Activated naive CD4-positive, alpha-beta T cell treated with anti-CD3 and anti-CD28 coated beads for 36 hours (primary cell): ENCODE measurements at regions not wholly inside any gene's neighbourhood (a gene's known extent, or its start where the extent isn't known, plus 50 kb on each side); places are given as distances from the start of the nearest gene placed in this dataset.

Experiments used
- CTCF ChIA-PET: fragments of 350-600 bp; sonication (Branson Sonifier 250); formaldehyde crosslinking; loops from one replicate; lab custom pipeline; 2021; ENCODE audit warnings: antibody characterized with exemption; lab: Charles Lee
- DNase-seq: peaks from one replicate; pipeline ENCODE4 v3.0.0-alpha.2; 2020
- H3K27ac Mint-ChIP-seq: one replicate; pipeline ENCODE4 v1.8.0; 2021; ENCODE audit warnings: mild to moderate bottlenecking, mixed read lengths
- H3K27me3 Mint-ChIP-seq: one replicate; pipeline ENCODE4 v1.8.0; 2021; ENCODE audit warnings: low read depth, mixed read lengths
- H3K36me3 Mint-ChIP-seq: one replicate; pipeline ENCODE4 v1.8.0; 2021; ENCODE audit warnings: low read depth, mixed read lengths
- H3K4me1 Mint-ChIP-seq: one replicate; pipeline ENCODE4 v1.8.0; 2021; ENCODE audit warnings: low read depth, mixed read lengths
- H3K4me3 Mint-ChIP-seq: one replicate; pipeline ENCODE4 v1.8.0; 2021; ENCODE audit warnings: mild to moderate bottlenecking, moderate library complexity, mixed read lengths
- H3K9me3 Mint-ChIP-seq: one replicate; pipeline ENCODE4 v1.8.0; 2021; ENCODE audit warnings: mixed read lengths
- intact Hi-C: fragments of 100-400 bp; cut with micrococcal nuclease; formaldehyde crosslinking; loops from one replicate; pipeline ENCODE4 v1.15.1; 2023

DNA sequence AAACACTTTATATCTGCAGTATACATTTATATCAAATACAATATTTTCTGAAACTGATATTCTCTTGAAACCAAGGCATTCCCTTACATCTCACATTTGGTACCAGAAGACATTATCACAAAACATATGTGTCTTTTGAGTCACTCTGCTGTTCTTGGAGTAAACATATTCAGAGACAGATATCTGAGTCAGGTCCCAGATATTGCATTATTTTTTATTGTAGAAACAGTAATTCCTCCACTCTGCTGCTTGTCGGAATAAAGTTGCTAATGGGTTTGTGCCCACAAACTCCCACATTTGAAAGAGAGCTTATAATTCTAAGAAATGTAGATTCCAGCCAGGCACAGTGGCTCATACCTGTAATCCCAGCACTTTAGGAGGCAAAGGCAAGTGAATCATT lies 261.1 kb upstream of the DAPK1 start:
- no peaks in the 10 kb centered on the region for H3K36me3 Mint-ChIP-seq
- DNase-seq, result no peak
- CTCF ChIA-PET, result no interaction called here
- H3K4me3 Mint-ChIP-seq, result no peak overlapping the region
- no peak overlapping the region for H3K27ac Mint-ChIP-seq
- H3K4me1 Mint-ChIP-seq, result no peaks in the 10 kb centered on the region
- no peaks in the 10 kb centered on the region for H3K9me3 Mint-ChIP-seq
- peaks cover 5% of the 10 kb centered on the region for H3K27me3 Mint-ChIP-seq
- intact Hi-C loops, result no loop called here

DNA sequence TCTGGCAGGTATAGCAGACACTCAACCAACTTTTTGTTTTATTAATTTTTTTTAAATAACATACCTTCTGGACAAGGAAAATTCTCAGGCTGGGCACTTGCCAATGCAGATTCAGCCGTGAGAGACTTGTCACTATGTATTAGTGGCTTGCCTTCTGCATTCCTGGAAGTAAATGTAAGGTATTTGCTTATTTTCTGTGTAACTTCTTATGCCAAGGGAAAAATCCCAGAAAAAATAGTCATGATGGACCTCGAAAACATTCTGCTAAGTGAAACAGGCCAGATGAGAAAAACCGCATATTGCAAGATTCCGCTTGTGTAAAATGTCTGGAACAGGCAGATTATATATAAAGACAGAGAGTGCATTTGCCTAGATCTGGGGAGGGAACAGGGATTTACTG lies 260.3 kb upstream of the DAPK1 start:
- Mint-ChIP-seq H3K9me3 (no peaks in the 10 kb centered on the region), H3K36me3 (no peaks in the 10 kb centered on the region)
- intact Hi-C loops, result no loop called here

DNA sequence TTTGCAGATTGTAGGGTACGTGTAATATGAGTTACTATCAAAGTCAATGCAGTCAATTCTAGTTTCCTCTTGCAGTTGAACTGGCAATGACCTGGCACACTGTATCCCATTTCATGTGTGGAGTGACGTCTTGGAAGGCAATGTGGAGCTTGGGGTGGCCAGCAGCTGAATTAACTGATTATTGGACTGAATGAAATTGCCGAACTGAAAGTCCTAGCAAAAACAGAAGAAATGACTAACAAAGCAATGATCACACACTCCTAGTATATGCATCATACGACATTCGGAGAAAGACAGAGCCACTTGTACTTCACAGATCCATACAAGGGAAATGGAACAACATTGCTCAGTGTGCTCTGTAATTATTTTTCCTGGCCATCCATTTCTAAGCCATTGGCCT lies 259.1 kb upstream of the DAPK1 start:
- H3K36me3 Mint-ChIP-seq, result no peaks in the 10 kb centered on the region

More for the DNA sequence above, 260.3 kb upstream of the DAPK1 start:
- Mint-ChIP-seq H3K27ac (no peak overlapping the region), H3K4me3 (no peak overlapping the region), H3K27me3 (peaks cover 5% of the 10 kb centered on the region), H3K4me1 (no peaks in the 10 kb centered on the region)
- no peak for DNase-seq
- CTCF ChIA-PET, result no interaction called here

DNA sequence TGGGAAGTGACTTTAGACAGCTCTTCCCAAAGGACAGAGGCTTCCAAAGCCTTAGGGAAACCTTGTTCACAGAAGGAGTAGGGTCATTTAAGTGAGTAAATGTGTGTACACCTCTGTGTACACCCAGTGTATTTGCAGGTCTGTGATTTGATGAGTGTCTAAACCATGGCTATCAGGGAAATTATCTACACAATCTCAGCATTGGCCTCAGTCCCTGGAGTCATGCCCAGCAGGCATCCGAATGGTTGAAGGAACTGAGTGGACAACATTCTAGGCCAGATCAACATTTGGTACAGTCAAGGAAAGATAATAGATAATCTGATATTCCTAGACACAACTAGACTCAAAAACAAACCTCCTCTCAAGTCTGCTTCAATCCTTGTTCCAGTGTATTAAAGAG lies 258.4 kb upstream of the DAPK1 start:
- intact Hi-C loops, result no loop called here
- H3K4me1 Mint-ChIP-seq, result no peaks in the 10 kb centered on the region
- no peak overlapping the region for H3K4me3 Mint-ChIP-seq
- no peak for DNase-seq
- no peaks in the 10 kb centered on the region for H3K9me3 Mint-ChIP-seq
- H3K27ac Mint-ChIP-seq, result no peak overlapping the region
- peaks cover 7% of the 10 kb centered on the region for H3K27me3 Mint-ChIP-seq
- H3K36me3 Mint-ChIP-seq, result no peaks in the 10 kb centered on the region
- CTCF ChIA-PET, result no interaction called here

More for the DNA sequence above, 259.1 kb upstream of the DAPK1 start:
- Mint-ChIP-seq H3K27ac (no peak overlapping the region), H3K9me3 (no peaks in the 10 kb centered on the region), H3K4me3 (no peak overlapping the region), H3K27me3 (peaks cover 7% of the 10 kb centered on the region), H3K4me1 (no peaks in the 10 kb centered on the region)
- CTCF ChIA-PET, result no interaction called here
- no peak for DNase-seq
- intact Hi-C loops, result no loop called here

DNA sequence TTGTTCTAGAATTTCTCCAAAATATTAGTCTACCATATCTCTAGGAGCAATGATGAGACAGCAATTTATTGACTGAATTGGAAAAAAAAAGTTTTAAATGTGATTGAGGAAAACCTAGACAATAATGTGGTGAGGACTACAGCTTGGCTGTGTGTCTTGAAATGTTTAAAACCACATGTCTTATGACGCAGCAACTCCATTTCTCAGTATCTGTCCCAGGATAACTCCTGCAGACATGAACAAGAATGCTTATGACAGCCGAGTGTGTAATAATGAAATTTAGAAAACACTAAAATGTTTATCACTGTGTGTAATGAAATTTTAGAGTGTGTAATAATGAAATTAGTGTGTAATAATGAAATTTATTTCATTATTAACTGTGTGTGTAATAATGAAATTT lies 254.1 kb upstream of the DAPK1 start:
- no peak for DNase-seq
- intact Hi-C loops, result no loop called here
- H3K36me3 Mint-ChIP-seq, result no peaks in the 10 kb centered on the region

DNA sequence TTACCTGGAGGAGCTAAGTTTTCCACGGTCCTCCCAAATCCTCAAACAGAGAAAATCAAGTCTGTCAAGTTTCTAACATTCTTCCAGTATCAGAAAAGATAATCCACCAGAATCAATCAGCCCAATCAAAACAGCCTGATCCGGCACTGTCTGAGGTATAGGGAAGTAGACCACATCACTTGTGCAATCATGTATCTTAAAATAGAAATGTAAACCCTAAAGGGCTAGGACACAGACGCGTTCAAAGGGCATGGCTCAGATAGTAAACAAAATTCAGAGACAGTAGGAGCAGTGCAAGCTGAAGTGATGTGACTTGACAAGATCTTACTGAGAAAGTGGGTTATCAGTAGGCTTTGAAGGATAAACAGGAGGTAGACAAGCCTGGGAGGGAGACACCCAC lies 252.4 kb upstream of the DAPK1 start:
- no peak for DNase-seq
- H3K4me3 Mint-ChIP-seq, result no peak overlapping the region
- no peaks in the 10 kb centered on the region for H3K9me3 Mint-ChIP-seq
- H3K27ac Mint-ChIP-seq, result no peak overlapping the region
- no peaks in the 10 kb centered on the region for H3K4me1 Mint-ChIP-seq
- CTCF ChIA-PET, result no interaction called here
- no peaks in the 10 kb centered on the region for H3K36me3 Mint-ChIP-seq
- intact Hi-C loops, result no loop called here
- peaks cover 27% of the 10 kb centered on the region for H3K27me3 Mint-ChIP-seq

More for the DNA sequence above, 254.1 kb upstream of the DAPK1 start:
- Mint-ChIP-seq H3K4me1 (no peaks in the 10 kb centered on the region), H3K4me3 (no peak overlapping the region), H3K27ac (no peak overlapping the region), H3K9me3 (no peaks in the 10 kb centered on the region), H3K27me3 (peaks cover 24% of the 10 kb centered on the region)
- CTCF ChIA-PET, result no interaction called here

DNA sequence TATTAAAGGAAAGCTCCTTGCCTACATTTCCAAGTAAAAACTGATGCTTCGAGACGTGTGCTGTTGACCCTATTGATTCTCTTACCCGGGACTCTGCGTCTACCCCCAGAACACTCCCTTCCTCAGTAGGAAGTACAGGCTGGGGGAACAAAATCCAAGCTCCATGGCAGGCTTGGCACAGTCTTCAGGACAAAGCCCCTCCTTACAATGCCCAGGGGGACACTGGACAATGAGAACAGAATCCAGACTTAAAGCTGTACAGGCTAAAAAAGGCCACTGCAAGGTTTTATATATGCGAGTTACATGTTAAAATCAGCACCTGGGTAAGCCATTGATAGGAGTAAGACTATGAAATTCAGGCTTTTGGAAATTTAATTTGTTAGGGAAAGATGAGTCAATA lies 250.6 kb upstream of the DAPK1 start:
- intact Hi-C loops, result no loop called here
- no peaks in the 10 kb centered on the region for H3K9me3 Mint-ChIP-seq
- no peaks in the 10 kb centered on the region for H3K36me3 Mint-ChIP-seq
- H3K4me1 Mint-ChIP-seq, result no peaks in the 10 kb centered on the region
- no peak overlapping the region for H3K4me3 Mint-ChIP-seq
- DNase-seq, result no peak
- H3K27me3 Mint-ChIP-seq, result peaks cover 31% of the 10 kb centered on the region
- H3K27ac Mint-ChIP-seq, result no peak overlapping the region
- CTCF ChIA-PET, result no interaction called here

DNA sequence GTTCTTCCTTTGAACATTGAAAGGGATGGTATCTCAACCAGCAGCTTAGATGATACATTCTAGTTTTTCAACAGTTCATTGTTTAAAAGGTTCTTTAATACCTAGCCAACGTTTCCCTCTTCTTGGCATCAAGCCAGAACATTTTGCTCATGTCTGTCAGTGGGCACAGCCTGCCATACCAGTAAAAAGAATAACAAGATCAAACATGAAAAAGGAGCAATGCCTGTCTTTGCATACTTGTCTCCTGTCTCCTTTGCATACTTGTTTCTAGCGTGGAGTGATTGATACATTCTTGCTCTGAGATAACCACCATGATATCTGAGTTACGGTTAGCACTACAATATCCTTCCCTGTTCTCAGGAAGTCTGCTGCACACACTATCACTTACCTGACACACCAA lies 248.6 kb upstream of the DAPK1 start:
- Mint-ChIP-seq H3K9me3 (no peaks in the 10 kb centered on the region), H3K27me3 (peaks cover 35% of the 10 kb centered on the region), H3K36me3 (no peaks in the 10 kb centered on the region), H3K4me1 (no peaks in the 10 kb centered on the region), H3K27ac (no peak overlapping the region), H3K4me3 (no peak overlapping the region)
- CTCF ChIA-PET, result no interaction called here
- DNase-seq, result no peak
- intact Hi-C loops, result no loop called here

DNA sequence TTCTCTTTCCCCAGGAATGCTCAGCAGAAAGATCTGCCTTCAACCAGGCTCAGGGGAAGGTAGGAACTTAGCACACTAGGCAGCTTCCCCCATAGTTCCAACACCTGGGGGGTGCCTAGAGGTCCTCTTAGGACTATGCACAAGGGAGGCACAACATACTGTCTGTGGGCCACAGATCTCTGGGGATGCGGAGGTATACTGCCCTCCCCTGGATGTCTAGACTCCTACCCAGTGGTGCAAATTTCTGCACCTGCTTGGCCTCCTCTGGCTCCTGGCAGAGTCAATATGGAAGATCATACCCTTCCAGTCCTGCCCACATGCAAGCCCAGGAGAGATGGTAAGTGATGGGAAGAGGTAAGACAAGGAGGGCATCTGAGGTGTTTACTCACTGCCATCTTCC lies 247.5 kb upstream of the DAPK1 start:
- Mint-ChIP-seq H3K9me3 (no peaks in the 10 kb centered on the region), H3K27ac (no peak overlapping the region), H3K36me3 (no peaks in the 10 kb centered on the region), H3K4me1 (no peaks in the 10 kb centered on the region), H3K27me3 (peaks cover 29% of the 10 kb centered on the region), H3K4me3 (no peak overlapping the region)
- intact Hi-C loops, result no loop called here
- DNase-seq, result no peak
- CTCF ChIA-PET, result no interaction called here

DNA sequence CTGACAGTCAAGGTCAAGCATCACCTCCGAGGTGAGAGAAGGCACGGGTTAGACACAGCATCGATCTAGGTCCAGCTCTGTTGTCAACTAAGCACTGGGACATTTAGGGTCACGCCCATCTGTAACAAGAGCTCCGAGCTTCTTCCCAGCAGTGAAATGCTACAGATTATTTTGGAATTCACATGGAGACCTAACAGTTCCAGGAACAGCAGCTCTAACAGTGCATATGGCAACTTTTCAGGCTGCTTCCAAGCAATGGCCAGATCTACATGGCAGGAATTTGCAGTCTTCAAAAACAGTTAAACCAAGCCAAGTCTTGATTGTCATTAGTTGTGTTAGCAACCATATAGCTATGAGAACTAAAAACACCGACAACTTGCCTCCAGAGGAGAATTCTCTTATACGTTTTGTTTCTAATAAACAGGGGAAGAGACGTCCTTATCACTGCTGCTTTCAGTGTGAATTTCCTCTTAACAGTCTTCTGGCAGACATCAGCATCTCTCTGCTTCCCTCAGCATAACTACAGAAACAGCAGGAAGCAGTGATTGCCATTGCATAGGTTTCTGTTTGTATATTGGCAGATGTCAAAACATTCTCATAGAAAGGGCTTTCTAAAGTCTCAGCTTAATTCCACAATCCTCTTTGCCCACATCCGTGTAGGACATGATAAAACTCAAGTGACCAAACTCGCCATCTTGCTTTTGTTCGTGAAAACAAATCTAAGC lies 242.1 kb upstream of the DAPK1 start:
- Mint-ChIP-seq H3K27me3 (peaks cover 17% of the 10 kb centered on the region), H3K9me3 (no peaks in the 10 kb centered on the region), H3K4me3 (no peak overlapping the region), H3K36me3 (no peaks in the 10 kb centered on the region), H3K27ac (no peak overlapping the region), H3K4me1 (no peaks in the 10 kb centered on the region)
- CTCF ChIA-PET, result no interaction called here
- DNase-seq, result no peak
- intact Hi-C loops, result no loop called here

DNA sequence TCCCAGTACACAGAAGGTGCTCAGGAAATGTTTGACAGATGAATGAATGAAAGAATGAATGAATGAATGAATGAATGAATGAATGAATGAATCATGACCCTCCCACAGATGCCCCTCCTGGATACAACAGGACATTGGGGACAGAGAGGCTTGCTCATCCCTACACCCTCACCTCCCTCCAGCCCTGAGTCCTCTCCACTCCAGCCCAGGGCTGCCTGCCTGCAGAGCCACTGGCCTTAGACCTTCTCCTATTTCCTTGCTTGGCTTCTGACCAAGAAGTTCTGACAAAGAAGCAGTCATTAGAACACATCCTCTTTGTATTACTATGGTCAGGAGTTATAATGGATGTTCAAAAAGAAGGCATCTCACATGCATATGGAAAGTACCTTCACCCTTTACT lies 240.7 kb upstream of the DAPK1 start:
- Mint-ChIP-seq H3K4me1 (no peaks in the 10 kb centered on the region), H3K27me3 (peaks cover 13% of the 10 kb centered on the region), H3K36me3 (no peaks in the 10 kb centered on the region), H3K27ac (no peak overlapping the region), H3K4me3 (no peak overlapping the region), H3K9me3 (no peaks in the 10 kb centered on the region)
- no peak for DNase-seq
- CTCF ChIA-PET, result no interaction called here
- intact Hi-C loops, result no loop called here

DNA sequence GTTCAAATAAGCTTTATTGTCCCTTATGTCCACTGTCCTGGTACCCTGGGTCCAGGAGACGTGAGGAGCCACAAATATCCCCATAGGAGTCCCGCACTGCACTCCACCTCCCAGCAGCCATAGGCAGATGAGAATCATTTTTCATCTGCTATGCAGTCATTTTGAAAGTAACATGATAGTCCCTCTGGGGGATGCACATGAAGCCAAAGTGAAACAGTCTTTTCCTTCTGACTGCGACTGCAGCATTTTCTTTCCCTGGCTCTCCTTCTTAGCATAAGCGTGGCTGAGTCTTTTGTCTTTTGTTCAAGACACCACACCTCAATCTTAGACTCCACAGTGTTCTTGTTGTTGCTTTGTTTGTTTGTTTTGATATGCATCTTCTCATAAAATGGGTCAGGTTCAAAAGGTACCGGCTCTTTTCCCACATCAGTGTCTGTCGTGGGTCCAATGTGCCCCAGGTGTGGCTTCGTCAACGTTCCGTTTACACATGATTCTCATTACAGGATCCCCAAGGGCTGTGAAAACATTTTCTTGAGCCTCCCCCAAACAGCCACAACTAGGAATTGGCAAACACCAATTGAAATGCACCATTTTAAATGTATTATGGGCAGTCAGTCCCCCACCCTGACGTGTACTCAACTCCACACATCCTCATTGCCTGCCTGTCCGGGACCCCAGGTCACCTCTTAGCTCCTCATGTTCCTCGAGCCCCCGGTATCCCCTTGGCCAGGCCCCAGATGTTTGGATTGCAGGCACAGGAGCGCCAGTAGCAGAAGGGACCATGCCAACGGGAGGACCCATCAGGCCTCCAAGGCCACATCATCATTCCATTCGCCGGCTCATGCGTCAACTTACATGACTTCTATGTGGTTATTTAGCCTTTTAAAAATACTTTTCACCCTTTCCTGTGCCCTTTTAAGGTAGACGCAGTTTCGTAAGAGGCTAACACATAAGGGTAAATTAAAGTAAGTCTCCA lies 237.8 kb upstream of the DAPK1 start:
- no peak overlapping the region for H3K4me3 Mint-ChIP-seq
- intact Hi-C loops, result no loop called here
- DNase-seq, result no peak
- CTCF ChIA-PET, result interaction anchor here (0.6 kb wide), 1 partner anchor 20 kb away, joined by 4 read pairs; no protein-coding TSS in a partner anchor
- H3K27me3 Mint-ChIP-seq, result peaks cover 8% of the 10 kb centered on the region
- no peaks in the 10 kb centered on the region for H3K36me3 Mint-ChIP-seq
- no peak overlapping the region for H3K27ac Mint-ChIP-seq
- no peaks in the 10 kb centered on the region for H3K4me1 Mint-ChIP-seq
- H3K9me3 Mint-ChIP-seq, result no peaks in the 10 kb centered on the region

DNA sequence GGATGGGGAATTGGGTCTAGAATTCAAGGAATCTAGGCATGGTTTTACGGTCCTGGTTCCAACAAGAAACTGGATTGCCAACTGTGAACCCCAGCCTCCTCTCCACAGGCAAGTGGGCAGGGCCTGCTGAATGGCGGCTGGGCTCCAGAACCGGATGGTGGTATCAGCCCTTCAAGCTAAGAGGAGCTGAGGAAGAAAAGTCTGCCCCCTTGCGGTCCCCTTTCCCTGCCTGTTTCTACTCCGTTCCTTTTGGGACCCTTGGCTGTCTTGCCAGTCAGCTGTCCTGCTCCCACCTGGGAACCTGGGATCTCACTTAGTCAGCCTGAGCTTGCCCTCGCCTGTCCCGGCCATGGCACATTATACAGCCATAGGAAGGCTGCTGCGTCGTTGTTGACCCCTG lies 234.4 kb upstream of the DAPK1 start:
- Mint-ChIP-seq H3K27me3 (peaks cover 6% of the 10 kb centered on the region), H3K9me3 (no peaks in the 10 kb centered on the region), H3K4me1 (no peaks in the 10 kb centered on the region), H3K36me3 (no peaks in the 10 kb centered on the region), H3K27ac (no peak overlapping the region), H3K4me3 (no peak overlapping the region)
- no peak for DNase-seq
- CTCF ChIA-PET, result no interaction called here
- intact Hi-C loops, result no loop called here
